Left lung (tissue), 4 donors: ENCODE measurements at regions not wholly inside any gene's neighbourhood (a gene's known extent, or its start where the extent isn't known, plus 50 kb on each side); places are given as distances from the start of the nearest gene placed in this dataset.

ENCODE experiments used
- ATAC-seq: fragments of 200-7000 bp; cut with Tn5 transposase; one replicate; pipeline ENCODE4 v1.9.1; 2020; ENCODE audit warnings: moderate library complexity
- DNase-seq, 4 donors: peaks; one replicate each; pipeline ENCODE4 v3.0.0-alpha.2; 2013 to 2020
- H3K27ac ChIP-seq, 2 donors: fragments of 200-600 bp; sonication (generic) in 1 of 2; one replicate each; pipeline versions ENCODE4 v1.5.0 to v1.8.0; 2020 to 2021
- H3K27me3 ChIP-seq, 2 donors: fragments of 200-600 bp; sonication (generic) in 1 of 2; one replicate each; pipeline versions ENCODE4 v1.5.0 to v1.8.0; 2020 to 2021
- H3K36me3 ChIP-seq, 2 donors: fragments of 200-600 bp; sonication (generic) in 1 of 2; one replicate each; pipeline versions ENCODE4 v1.5.0 to v1.8.0; 2020 to 2021
- H3K4me1 ChIP-seq, 2 donors: fragments of 200-600 bp; one replicate each; pipeline ENCODE4 v1.8.0; 2021
- H3K4me3 ChIP-seq, 2 donors: fragments of 200-600 bp; sonication (generic) in 1 of 2; one replicate each; pipeline versions ENCODE4 v1.5.0 to v1.8.0; 2020 to 2021; ENCODE audit warnings: mild to moderate bottlenecking in 1 of 2
- H3K9me3 ChIP-seq, 2 donors: fragments of 200-600 bp; sonication (generic) in 1 of 2; one replicate each; pipeline versions ENCODE4 v1.5.0 to v1.8.0; 2020 to 2021
- CTCF ChIP-seq, 2 donors: fragments of 200-600 bp; sonication (generic) in 1 of 2; IDR thresholded peaks; one replicate each; pipeline versions ENCODE4 v1.5.0 to v1.8.0; 2021; ENCODE audit warnings: antibody characterized with exemption in 2 of 2
- intact Hi-C, 2 donors: fragments of 100-400 bp; cut with DNase I; formaldehyde crosslinking; loops; one replicate each; pipeline versions ENCODE4 v1.11.2 to v1.14.2; 2022
- donor health status: DM: no; HTN: yes; CAD: no.
- donor health status: DM: no; HTN: no; CAD: no.

GRCh38 chr22:34493486-34493885 lies 572.5 kb upstream of the ISX start:
- TF ChIP-seq CTCF (IDR thresholded peaks at IDR 0.05): no peak
- H3K4me3 ChIP-seq: no peak overlapping the region
- intact Hi-C loops: no loop called here
- no peaks in the 10 kb centered on the region for H3K36me3 ChIP-seq
- H3K27me3 ChIP-seq: no peaks in the 10 kb centered on the region
- H3K4me1 ChIP-seq: no peaks in the 10 kb centered on the region
- DNase-seq (no peak), ATAC-seq (no peak)
- no peak overlapping the region for H3K27ac ChIP-seq
- H3K9me3 ChIP-seq: peaks cover 0 to 20% of the 10 kb centered on the region in 2 donors

DNA sequence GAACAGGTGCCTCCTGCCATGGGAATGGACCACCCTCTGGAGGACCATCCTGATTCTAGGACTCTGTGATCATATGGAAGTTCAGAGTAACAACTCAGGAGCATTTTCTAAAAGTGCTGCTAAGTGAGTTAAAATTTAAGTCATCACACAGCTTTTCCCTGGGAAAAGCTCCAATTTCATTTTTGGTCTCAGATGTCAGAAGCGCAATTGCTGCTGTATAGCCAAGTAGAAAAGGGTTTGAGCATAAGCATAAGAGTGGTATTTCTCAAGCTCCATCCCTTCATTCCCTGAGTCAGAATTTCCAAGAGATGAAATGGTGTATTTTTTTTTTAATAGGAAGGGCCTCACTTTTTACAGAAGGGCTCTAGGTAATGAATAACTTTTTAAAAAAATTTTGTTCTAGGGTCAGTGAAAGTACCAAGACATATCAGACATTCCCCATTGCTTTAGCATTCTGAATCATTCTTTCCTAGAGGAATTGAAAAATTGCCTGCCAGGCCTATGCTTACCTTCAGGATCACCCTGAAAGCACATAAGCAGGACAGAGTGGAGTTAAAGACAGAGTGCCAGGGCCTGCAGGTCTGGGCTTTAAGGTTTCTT lies 564.5 kb upstream of the ISX start:
- H3K27me3 ChIP-seq: peaks cover 0 to 11% of the 10 kb centered on the region in 2 donors
- no peaks in the 10 kb centered on the region for H3K36me3 ChIP-seq
- no peak for DNase-seq
- no peak for TF ChIP-seq CTCF (IDR thresholded peaks at IDR 0.05)
- H3K4me3 ChIP-seq: no peak overlapping the region
- H3K4me1 ChIP-seq: no peaks in the 10 kb centered on the region
- ATAC-seq: no peak
- H3K9me3 ChIP-seq: peaks cover 0 to 15% of the 10 kb centered on the region in 2 donors
- intact Hi-C loops: no loop called here
- no peak overlapping the region for H3K27ac ChIP-seq

GRCh38 chr22:34502821-34503220 lies 563.1 kb upstream of the ISX start:
- Histone ChIP-seq H3K27ac (no peak overlapping the region), H3K9me3 (peaks cover 0 to 7% of the 10 kb centered on the region in 2 donors), H3K4me3 (no peak overlapping the region), H3K4me1 (no peaks in the 10 kb centered on the region), H3K36me3 (no peaks in the 10 kb centered on the region), H3K27me3 (peaks cover 0 to 11% of the 10 kb centered on the region in 2 donors)
- DNase-seq (no peak), ATAC-seq (no peak)
- intact Hi-C loops: no loop called here
- no peak for TF ChIP-seq CTCF (IDR thresholded peaks at IDR 0.05)

GRCh38 chr22:34508797-34509196 lies 557.2 kb upstream of the ISX start:
- H3K27ac ChIP-seq: no peak overlapping the region
- intact Hi-C loops: no loop called here
- no peak overlapping the region for H3K4me3 ChIP-seq
- H3K9me3 ChIP-seq: peaks cover 0 to 16% of the 10 kb centered on the region in 2 donors
- DNase-seq: no peak
- H3K36me3 ChIP-seq: no peaks in the 10 kb centered on the region
- H3K4me1 ChIP-seq: no peaks in the 10 kb centered on the region
- H3K27me3 ChIP-seq: peaks cover 0 to 17% of the 10 kb centered on the region in 2 donors
- ATAC-seq: no peak
- TF ChIP-seq CTCF (IDR thresholded peaks at IDR 0.05): no peak

DNA sequence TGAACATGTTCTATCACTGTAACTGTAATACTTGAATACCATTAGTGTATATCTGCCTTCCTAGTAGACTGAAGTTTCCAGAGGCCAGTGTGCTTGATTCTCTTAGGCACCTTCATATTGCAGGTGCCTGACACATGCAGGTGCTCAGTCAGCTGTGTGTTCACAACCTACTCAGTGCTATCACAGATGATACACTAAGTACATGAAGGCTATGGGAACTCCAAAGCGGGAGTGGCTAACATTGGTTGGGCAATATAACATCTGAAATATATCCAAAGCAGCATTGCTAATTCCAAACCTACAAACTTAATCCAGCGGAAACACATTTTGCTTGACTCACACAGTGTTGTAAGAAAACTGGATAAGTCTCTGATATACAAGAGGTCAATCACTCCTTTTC lies 539.3 kb upstream of the ISX start:
- TF ChIP-seq CTCF (IDR thresholded peaks at IDR 0.05): no peak
- no peak for DNase-seq
- Histone ChIP-seq H3K4me1 (no peaks in the 10 kb centered on the region), H3K36me3 (no peaks in the 10 kb centered on the region), H3K27ac (no peak overlapping the region), H3K27me3 (no peaks in the 10 kb centered on the region), H3K9me3 (no peaks in the 10 kb centered on the region), H3K4me3 (no peak overlapping the region)
- no peak for ATAC-seq
- intact Hi-C loops: no loop called here
